ENCODE measurements at regions not wholly inside any gene's neighbourhood (a gene's known extent, or its start where the extent isn't known, plus 50 kb on each side); places are given as distances from the start of the nearest gene placed in this dataset.

GRCh38 chr7:41316410-41316809 is 386.5 kb downstream of the INHBA start:
- no peaks in the 10 kb centered on the region for H3K4me1 Mint-ChIP-seq
- no peaks in the 10 kb centered on the region for H3K36me3 ChIP-seq (replicated peaks in 1 of 2; ENCODE audit: control extremely low read depth in 1 of 2, control insufficient read depth in 1 of 2, extremely low read depth in 1 of 2, insufficient read depth in 2 of 2, low read length in 1 of 2)
- intact Hi-C loops (cut with micrococcal nuclease), result no loop called here
- no peak overlapping the region for H2AFZ ChIP-seq (ENCODE audit: insufficient read depth, low read depth, low read length, poor library complexity, severe bottlenecking)
- H3K27ac ChIP-seq (ENCODE audit: low read length in 2 of 2), result no peak overlapping the region
- ChIA-PET POLR2A (no interaction called here), CTCF (no interaction called here)
- no peaks in the 10 kb centered on the region for H3K4me1 ChIP-seq (ENCODE audit: control insufficient read depth in 2 of 2, insufficient read depth in 2 of 2, low read length in 2 of 2)
- peaks cover 3% of the 10 kb centered on the region for H3K9me3 Mint-ChIP-seq (ENCODE audit: insufficient read depth)
- no peaks in the 10 kb centered on the region for H3K79me2 ChIP-seq (ENCODE audit: control insufficient read depth, insufficient read depth, low read length)
- H3K27ac Mint-ChIP-seq, result no peak overlapping the region
- H3K27me3 ChIP-seq (replicated peaks in 1 of 4; ENCODE audit: control extremely low read depth in 1 of 4, control insufficient read depth in 3 of 4, insufficient read depth in 4 of 4, low read length in 3 of 4), result no peaks in the 10 kb centered on the region
- TF ChIP-seq EZH2 (IDR thresholded peaks at IDR 0.05; ENCODE audit: borderline replicate concordance, insufficient read depth, low read depth, low read length, poor library complexity, severe bottlenecking) (no peak), CTCF (IDR thresholded peaks at IDR 0.05) (no peak)
- peaks cover 0 to 9% (median 0%) of the 10 kb centered on the region in 3 donors for H3K9me3 ChIP-seq (ENCODE audit: control extremely low read depth in 1 of 3, control insufficient read depth in 2 of 3, insufficient read depth in 1 of 3, low read length in 2 of 3)
- ATAC-seq (ENCODE audit: low read depth) (no peak), DNase-seq (no peak)
- no peak overlapping the region for H3K4me3 Mint-ChIP-seq
- no peak overlapping the region for H3K9ac ChIP-seq (ENCODE audit: low read length)
- no peaks in the 10 kb centered on the region for H4K20me1 ChIP-seq (ENCODE audit: control insufficient read depth, insufficient read depth, low read length, poor library complexity, severe bottlenecking)
- H3K4me3 ChIP-seq (ENCODE audit: control extremely low read depth in 1 of 5, extremely low read depth in 1 of 5, insufficient read depth in 1 of 5, low read depth in 2 of 5, low read length in 4 of 5), result no peak overlapping the region
- H3K4me2 ChIP-seq (replicated peaks; ENCODE audit: low read depth, low read length, poor library complexity, severe bottlenecking), result no peak overlapping the region
- 95% methylated on average over 4 of the region's 6 CpGs for WGBS (ENCODE audit: insufficient coverage)
- no peaks in the 10 kb centered on the region for H3K27me3 Mint-ChIP-seq

- Mint-ChIP-seq H3K4me3 (no peak overlapping the region), H3K9me3 (ENCODE audit: insufficient read depth) (peaks cover 3% of the 10 kb centered on the region), H3K27me3 (no peaks in the 10 kb centered on the region), H3K4me1 (no peaks in the 10 kb centered on the region), H3K27ac (no peak overlapping the region)
- Histone ChIP-seq H3K9ac (ENCODE audit: low read length) (no peak overlapping the region), H3K79me2 (ENCODE audit: control insufficient read depth, insufficient read depth, low read length) (no peaks in the 10 kb centered on the region), H3K9me3 (ENCODE audit: control extremely low read depth in 1 of 3, control insufficient read depth in 2 of 3, insufficient read depth in 1 of 3, low read length in 2 of 3) (peaks cover 0 to 9% (median 0%) of the 10 kb centered on the region in 3 donors), H3K27me3 (replicated peaks in 1 of 4; ENCODE audit: control extremely low read depth in 1 of 4, control insufficient read depth in 3 of 4, insufficient read depth in 4 of 4, low read length in 3 of 4) (no peaks in the 10 kb centered on the region), H3K4me3 (ENCODE audit: control extremely low read depth in 1 of 5, extremely low read depth in 1 of 5, insufficient read depth in 1 of 5, low read depth in 2 of 5, low read length in 4 of 5) (no peak overlapping the region), H3K27ac (ENCODE audit: low read length in 2 of 2) (no peak overlapping the region), H4K20me1 (ENCODE audit: control insufficient read depth, insufficient read depth, low read length, poor library complexity, severe bottlenecking) (no peaks in the 10 kb centered on the region), H3K36me3 (replicated peaks in 1 of 2; ENCODE audit: control extremely low read depth in 1 of 2, control insufficient read depth in 1 of 2, extremely low read depth in 1 of 2, insufficient read depth in 2 of 2, low read length in 1 of 2) (no peaks in the 10 kb centered on the region), H3K4me1 (ENCODE audit: control insufficient read depth in 2 of 2, insufficient read depth in 2 of 2, low read length in 2 of 2) (no peaks in the 10 kb centered on the region), H2AFZ (ENCODE audit: insufficient read depth, low read depth, low read length, poor library complexity, severe bottlenecking) (no peak overlapping the region), H3K4me2 (replicated peaks; ENCODE audit: low read depth, low read length, poor library complexity, severe bottlenecking) (no peak overlapping the region)
- ATAC-seq (ENCODE audit: low read depth) (no peak), DNase-seq (no peak)
- ChIA-PET POLR2A (no interaction called here), CTCF (no interaction called here)
- intact Hi-C loops (cut with micrococcal nuclease), result no loop called here
- TF ChIP-seq CTCF (IDR thresholded peaks at IDR 0.05) (no peak), EZH2 (IDR thresholded peaks at IDR 0.05; ENCODE audit: borderline replicate concordance, insufficient read depth, low read depth, low read length, poor library complexity, severe bottlenecking) (no peak)
- WGBS (ENCODE audit: insufficient coverage), result 90% methylated on average over 2 of the region's 4 CpGs
These were observed 387.1 kb downstream of the INHBA start for GRCh38 chr7:41315764-41316163.
